Glomerular visceral epithelial cell (primary cell): ENCODE measurements at regions not wholly inside any gene's neighbourhood (a gene's known extent, or its start where the extent isn't known, plus 50 kb on each side); places are given as distances from the start of the nearest gene placed in this dataset.
"Not testable (repeated sequence)": the region's sequence is repeated elsewhere in the genome, so short reads cannot be mapped to it uniquely, and the experiment has no call there.

Source experiments
- DNase-seq: peaks from one replicate; pipeline ENCODE4 v3.0.0-alpha.2; 2016; ENCODE audit errors: extremely low spot score

DNA sequence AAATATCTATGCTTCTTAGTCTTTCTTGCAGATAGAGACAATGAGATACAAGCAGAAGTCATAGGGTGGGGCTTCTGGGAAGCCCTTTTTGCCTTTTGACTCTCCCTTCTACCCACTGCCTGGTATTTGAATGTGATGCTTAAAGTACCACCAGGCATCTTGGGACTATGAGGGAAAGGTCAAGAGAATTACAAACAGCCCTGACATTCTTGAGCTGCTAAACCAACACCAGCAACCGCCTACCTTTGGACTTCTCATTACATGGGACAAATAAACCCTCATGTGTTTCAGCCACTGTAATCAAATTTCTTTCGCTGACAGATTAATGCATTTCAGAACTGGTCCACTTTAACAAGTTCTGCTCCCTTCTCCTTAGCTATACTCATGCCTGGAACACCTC is 112.8 kb downstream of the LUZP4 start:
- DNase-seq: no peak

DNA sequence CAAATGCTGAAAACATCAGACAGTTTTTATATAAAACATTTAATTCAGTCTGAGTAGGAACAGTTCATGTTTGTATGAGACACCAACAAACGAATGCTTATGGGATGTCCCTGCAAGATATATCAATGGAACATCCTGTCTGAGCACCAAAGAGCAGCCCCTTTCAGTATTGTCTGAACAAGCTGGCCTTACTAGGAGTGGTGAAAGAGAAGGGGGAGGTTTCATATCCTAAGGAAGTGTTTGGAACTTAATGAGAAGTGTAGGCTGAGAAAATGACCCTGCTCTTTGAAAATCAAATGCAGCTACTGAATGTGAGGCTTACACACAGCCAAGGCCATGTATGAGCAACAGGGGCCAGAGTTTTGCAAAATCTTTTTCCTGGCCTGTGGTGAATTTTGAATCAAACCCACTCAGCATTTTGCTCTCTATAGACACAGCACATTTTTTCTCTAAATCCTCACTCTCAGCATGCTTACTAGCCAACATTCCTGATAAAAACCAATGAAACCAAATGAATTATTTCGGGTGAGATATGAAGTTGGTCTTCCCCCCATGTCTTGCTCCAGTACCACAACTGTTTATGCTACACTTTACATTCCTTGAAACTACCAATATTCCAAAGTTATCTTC is 119.4 kb downstream of the LUZP4 start:
- DNase-seq: no peak

DNA sequence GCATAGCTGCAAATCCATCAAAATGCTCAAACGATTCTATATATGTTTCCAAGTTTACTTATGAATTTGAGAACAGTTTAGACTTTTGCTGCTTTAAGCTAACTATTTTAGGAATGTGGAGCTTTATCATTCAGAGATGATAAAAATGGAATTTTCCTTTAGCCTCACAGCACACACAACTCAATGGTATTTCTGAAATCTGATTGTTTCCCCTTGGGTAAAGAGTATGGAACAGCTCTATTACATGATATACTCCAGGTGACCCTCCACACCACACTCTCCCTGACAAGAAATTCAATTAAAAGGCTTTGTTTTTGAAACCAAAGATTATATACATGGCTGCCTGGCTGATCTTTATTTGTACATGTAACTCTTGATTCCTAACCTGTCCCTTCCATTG is 120.0 kb downstream of the LUZP4 start:
- no peak for DNase-seq

DNA sequence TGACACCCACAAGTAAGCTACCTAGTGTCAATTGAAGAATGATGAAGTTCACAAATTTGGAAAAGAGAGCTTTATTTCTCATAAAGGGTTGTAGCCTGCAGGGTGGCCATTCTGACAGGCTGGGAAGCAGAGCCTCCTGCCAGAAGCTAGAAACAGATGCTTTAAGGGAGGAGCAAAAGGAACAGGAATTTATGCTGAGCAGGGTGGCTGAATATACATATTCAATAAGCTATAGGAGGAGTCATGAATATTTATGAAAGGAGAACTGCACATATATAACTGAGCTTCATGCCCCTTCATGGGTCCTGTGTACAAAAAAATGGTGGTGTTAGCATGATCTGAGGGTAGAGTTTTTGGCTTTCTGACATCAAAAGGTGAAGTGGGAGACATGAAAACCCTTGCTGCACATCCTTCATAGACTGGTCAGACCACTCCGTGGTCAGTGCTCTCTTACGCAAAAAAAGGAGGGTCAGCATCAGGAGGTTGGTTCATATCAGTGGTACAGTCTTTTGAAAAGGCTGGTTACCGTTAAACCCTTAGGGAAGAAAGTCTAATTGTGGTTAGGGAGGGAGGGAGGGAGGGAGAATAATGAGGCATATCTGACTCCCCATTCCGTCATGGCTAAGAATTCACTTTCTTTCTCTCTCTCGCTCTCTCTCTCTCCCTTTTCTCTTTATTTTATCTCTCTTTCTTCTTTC is 121.4 kb downstream of the LUZP4 start:
- DNase-seq: no peak

DNA sequence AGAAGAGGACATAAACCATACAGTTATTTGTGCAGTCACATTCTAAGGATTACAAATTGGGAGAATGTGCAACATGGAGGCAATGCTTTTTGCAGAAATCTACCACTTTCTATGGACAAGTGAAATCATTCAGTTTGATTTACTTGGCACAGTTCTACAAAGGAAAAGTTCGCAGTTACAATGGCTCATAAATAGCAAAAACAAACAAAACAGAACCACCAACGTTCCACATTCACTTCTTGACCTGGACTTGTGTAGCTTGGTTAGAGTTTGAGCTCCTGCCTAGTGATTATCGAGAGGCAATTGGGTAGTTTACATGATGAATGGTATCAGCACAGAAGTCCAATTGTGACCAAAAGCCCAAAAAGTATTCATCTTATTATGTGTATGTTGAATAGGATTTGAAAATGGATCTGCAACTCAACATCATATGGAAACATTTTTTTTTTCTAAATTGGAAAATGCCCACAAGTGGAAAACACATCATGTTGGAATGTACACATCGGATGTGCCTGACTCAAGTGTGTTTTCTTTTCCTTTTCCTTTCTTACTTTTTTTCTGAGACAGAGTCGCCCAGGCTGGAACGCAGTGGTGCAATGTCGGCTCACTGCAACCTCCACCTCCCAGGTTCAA is 123.8 kb downstream of the LUZP4 start:
- no peak for DNase-seq

DNA sequence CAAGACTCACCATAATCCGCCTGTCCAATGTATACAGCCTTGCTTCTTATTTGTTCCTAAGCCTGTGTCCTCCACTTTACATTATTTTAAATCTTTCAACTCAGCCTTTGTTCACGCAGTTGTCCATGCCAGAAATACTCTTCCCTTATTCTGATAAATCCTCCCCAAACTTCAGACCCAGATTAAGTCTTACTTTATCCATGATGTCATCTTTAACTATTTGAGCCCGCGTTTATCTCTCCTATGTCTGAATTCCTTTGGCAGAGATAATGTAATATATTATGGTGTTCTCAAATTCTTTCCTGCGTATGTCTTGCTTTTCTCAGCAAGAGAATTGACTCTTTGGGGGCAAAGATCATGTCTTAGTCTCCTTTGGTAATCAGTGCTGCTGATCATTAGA is 129.6 kb downstream of the LUZP4 start:
- no peak for DNase-seq

DNA sequence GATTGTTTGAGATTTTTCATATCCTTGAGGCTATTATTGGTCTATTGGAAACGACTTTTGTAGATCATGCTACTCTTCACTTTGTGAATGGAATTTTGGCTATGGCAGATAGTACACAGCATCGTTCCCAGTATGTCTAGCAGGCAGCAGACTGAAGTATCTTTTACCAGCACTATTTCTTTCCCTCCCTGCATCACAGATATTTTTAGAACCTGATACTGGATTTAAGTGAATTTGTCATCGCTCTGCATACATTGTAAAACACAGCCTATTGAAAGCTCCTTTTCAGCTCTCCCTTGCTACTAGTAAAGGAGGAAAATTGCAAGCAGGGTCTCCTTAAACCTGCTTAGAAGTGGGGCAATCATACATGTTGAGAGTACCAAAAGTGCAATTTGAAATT is 133.6 kb downstream of the LUZP4 start:
- DNase-seq: no peak

DNA sequence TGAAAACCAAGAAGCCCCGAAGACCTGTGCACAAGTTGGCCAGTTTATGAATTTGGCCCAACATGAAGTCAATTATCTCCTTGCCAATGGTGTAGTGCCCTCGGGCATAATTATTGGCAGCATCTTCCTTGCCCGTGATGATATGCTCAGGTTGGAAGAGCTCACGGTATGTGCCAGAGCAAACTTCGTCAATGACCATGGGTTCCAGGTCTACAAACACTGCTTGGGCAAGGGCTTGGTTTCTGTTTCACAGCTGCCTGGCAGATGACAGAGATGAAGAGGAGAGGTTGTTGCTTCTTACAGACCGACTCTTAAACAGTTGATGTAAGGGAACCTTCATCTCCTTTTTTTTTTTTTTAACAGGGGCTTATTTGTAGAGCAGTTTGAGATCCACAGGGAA is 135.6 kb upstream of the PLS3 start:
- no peak for DNase-seq

DNA sequence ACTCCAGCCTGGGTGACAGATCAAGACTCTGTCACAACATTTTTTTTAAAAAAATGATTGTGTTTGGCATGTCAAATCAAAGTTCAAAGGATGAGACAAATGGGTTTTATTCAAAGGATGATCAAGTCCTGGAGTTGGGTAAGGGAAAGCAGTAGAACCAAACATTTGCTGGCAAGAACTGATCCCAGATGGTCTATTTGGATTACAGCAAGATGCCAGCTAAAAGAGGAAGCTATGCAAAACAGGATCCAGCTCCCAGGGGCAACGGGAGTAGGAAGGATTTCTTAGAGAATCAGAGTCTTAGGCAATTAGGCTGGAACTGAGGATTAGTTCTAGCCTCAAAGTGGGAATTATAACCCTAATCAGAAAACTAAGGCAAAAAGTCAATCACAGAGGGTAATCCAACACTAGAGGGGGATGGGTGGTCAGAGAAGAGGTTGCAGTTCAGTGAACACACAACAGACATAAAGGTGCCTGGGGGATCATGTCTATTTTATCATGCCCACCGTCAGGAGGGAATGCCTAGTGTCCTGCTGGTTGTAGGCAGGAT is 133.0 kb upstream of the PLS3 start:
- no peak for DNase-seq

DNA sequence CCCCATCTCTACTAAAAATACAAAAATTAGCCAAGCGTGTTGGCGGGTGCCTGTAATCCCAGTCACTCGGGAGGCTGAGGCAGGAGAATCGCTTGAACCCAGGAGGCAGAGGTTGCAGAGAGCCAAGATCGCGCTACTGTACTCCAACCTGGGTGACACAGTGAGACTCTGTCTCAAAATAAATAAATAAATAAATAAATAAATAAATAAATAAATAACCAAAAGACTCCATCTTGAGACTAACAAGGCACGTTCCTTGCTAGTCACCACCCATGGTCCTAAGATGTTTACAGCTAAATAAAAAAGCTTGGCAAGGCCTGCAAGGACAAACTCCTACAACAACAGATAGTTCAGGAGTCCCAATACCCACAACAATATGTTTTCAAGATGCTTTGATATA is 126.1 kb upstream of the PLS3 start:
- DNase-seq: not testable (repeated sequence)

DNA sequence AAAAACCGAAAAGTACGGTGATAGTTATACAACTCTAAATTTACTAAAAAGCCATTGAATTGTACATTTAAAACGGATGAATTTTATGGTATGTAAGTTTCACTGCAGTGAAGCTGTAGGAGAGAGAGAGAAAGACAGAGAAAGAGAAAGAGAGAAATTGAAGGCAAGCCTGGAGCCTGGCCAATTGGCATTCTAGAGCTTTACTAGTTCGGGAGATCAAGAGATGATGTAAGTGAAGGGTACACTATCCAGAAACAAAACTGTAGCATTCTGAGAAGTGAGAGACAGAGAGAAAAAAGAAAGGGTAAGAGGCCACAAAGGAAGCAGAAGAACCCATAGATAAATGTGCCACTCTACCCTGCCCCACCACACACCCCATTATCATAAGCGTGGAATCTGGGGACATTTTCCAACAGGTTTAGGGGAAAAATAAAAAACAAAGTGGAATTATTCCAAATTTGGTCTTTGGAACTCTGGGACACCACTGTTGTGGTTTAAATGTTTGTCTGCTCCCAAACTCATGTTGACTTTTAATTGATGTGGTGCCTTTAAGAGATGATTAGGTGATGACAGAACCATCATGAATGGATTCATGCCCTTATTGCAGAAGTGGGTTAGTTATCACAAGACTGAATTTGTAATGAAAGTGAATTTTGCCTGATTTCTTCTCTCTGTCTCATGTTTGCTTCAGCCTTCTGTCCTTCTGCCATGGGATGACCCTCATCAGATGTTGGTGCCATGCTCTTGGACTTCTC is 123.0 kb upstream of the PLS3 start:
- DNase-seq: no peak

DNA sequence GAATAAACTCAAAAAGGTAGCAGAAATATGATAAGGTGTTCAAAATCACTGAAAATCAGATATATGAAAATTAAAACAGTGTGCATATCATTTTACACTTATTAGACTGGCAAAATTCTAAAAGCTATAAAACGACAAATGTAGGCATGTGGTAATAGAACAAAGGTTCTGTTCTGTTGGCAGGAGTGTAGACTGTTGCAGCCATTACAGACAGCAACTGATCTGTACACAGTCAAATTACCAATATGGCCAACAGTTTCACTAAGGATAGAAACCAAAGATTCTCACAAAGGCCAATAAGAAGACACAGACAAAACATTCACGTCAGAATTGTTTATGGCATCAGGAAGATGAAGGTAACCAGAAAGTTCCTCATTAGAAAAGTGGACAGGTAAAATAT is 112.8 kb upstream of the PLS3 start:
- DNase-seq: no peak

DNA sequence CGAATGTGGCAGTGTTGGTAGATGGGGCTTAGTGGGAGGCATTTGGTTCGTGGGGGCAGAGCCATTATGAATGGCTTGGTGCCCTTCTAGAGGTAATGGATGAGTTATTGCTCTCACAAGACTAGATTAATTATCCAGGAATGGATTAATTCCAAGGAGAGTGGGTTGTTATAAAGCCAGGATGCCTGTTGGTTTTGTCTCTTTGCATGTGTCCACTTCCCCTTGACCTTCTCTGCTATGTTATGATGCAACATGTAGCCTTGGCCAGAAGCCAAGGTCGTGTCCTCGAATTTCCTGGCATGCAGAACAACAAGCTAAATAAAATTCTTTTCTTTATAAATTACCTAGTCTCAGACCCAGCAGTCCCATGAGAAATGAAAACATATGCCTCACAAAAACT is 111.2 kb upstream of the PLS3 start:
- DNase-seq: no peak

DNA sequence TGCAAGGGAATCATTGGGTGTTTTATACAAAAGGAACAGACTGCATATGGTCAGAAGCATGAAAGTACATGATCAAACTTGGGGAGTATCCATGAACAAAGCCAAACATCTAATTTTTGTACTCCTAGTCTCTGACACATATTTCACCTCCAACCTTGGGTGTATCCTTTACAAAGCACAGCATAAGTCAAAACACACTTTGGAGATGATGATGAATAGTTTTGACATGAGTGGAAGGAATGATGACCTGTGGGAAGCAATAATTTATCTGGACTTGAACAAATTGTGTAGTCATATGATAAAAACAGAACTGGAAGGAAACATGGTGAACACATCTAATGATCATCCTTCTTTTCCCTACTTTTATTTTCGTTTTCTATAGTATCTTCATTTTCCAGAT is 108.7 kb upstream of the PLS3 start:
- no peak for DNase-seq

DNA sequence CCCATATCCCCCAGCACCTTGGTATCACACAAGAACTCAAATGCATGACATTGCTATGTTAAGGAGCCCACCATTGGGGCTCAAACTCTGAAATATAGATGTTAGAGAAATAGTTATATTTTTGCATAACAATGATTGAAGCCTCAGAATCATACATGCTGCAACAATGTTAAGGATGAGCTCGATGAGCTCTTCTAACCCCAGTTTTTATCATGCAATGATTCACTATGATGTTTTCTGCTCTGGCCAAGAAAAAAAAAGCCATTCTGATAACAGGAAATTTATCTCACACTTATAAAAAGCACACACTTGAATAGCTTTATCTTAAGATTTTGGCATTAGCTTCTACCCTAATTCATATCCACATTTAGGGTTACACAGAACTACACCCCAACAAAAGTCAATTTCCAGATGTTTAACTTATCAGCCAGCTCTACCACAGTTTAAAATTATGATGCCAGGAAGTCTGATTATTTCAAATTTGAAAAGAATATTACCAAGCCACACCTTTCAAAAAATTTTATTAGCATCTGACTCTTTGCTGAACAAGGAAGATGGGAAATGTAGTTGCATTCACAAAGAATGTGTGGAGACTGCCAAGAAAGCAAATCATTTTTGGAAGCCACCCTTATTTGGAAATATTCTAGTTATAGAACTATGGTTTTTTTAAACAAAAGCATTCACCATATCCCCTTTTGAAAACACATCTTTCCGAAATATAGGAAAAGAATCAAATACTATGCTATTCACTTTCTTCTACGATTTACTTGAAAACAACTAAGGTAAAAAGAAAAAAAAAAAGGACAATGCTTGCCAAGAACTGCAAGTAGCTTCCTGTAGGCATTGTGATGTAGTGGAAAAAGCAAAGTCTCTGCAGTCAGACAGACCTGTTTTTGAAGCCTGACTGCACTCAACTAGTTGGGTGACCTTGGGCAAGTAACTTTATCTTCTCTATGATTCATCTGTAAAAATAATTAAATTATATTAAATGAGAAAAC is 100.8 kb upstream of the PLS3 start:
- no peak for DNase-seq

DNA sequence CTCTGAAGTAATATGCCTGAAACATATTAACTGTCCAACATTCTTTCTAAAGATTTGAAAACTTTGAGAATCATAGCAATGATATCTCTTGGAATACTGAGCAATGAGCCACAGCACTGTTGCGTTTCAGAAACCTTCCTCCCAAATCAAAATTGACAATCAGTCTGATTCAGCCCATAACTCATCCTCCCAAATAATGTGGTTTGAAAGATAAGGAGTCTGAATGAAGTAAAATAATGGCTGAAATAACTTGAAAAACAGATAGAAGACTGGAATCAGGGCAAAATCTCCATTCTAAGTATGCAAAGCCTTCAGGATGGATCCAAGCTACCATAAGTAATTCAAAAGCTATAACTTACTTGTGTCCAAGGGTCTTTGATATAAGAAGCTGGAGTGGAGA is 98.6 kb upstream of the PLS3 start:
- DNase-seq: no peak

DNA sequence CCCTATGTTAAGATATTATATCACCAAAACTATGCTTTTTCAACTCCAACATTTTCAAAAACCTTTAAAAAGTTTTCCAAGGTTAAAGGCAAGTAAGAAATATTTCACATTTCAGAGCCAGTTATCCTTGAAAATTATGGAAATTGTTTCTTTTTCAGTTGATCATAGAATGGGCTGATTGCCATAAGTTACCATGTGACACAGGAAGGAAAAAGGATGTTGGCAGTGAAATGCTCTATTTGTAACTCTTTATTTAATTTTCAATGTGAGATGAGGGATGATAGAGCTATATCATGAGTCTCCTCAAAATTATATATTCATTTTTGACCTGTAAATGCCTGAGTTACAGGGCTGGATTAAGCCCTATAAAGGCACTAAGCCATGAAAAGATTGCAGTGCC is 93.0 kb upstream of the PLS3 start:
- DNase-seq: no peak

DNA sequence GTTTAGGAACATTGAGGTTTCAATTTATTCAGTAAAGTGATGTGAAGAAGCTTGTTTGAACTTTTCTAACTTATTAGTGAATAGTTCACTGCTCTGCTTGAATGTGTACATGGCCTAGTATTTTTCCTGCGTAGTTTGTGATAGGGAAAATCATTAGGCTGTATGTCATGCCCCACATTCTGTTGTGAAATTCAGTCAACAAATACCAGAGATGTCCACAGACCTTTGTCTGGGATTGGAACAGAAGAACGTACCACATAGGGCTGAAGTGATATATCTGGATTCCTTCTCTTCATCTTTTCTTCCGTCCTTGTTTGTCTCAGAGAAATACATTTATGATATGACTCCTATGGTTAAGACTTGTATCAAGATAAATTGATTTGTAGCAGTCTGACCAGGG is 88.8 kb upstream of the PLS3 start:
- no peak for DNase-seq

DNA sequence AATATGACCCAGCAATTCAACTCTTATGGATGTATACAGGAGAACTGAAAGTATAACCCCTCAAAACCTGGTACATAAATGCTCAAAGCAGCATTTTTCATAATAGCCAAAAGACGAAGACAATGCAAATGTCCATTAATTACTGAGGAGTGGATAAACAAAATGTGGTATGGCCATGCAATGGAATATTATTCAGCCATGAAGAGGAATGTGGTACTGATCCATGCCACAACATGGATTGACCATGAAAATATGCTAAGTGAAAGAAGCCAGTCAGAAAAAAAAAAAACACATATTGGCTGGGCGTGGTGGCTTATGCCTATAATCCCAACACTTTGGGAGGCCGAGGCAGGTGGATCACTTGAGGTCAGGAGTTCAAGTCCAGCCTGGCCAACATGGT is 74.5 kb upstream of the PLS3 start:
- DNase-seq: no peak

DNA sequence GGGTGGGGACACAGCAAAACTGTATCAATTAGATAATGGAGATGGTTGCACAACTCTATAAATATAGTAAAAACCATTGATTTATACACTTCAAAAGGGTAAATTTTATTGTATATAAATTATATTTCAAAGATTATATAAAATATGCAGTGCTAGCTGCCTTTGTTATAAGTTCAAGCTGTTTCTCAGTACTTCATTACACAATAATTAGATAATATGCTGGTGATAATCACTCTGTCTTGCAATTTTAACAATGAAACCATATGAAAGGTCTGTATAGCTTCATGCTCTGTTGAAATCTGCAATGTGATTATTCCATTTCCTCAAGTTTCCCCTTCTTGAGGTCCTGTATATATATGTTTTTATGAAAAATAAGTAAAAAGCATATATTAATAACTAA is 73.4 kb upstream of the PLS3 start:
- DNase-seq: no peak

DNA sequence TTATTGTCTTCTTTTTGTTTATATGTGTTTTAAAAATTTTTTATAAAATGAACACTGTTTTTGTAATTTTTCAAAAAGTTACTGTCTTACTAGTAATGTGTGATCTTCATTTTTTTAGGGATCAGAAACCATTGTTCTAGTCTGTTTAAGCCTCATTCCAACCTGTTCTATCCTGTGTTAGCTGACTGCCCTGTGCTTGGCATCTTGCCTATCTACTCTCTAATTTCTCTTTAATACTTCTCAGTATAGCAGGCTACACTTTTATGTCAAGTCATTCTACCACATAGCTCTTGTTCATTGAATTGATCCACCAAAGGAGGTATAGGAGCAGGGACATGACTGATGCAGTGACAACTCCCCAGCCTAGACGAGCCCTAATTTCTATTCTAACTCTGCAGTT is 70.2 kb upstream of the PLS3 start:
- DNase-seq: no peak
